KOPT-K1 (cell line): ENCODE measurements at regions not wholly inside any gene's neighbourhood (a gene's known extent, or its start where the extent isn't known, plus 50 kb on each side); places are given as distances from the start of the nearest gene placed in this dataset.
"Not testable (repeated sequence)": the region's sequence is repeated elsewhere in the genome, so short reads cannot be mapped to it uniquely, and the experiment has no call there.

Experiments used
- H3K27ac ChIP-seq: fragments of 200-600 bp; sonication (generic); 2 replicates; pipeline ENCODE4 v1.5.1; 2016; ENCODE audit warnings: antibody characterized with exemption, mild to moderate bottlenecking, low read depth, low read length; ENCODE audit not compliant: poor library complexity, severe bottlenecking
- H3K36me3 ChIP-seq: fragments of 200-600 bp; sonication (generic); 2 replicates; pipeline ENCODE4 v1.5.1; 2017; ENCODE audit warnings: antibody characterized with exemption, mild to moderate bottlenecking, low read length, moderate library complexity; ENCODE audit not compliant: insufficient read depth
- H3K9me3 ChIP-seq: fragments of 200-600 bp; sonication (generic); 2 replicates; pipeline ENCODE4 v1.5.1; 2017; ENCODE audit warnings: antibody characterized with exemption, low read length, mild to moderate bottlenecking; ENCODE audit not compliant: insufficient read depth, poor library complexity, severe bottlenecking

GRCh38 chr14:48725051-48725734, 861.0 kb downstream of the RPS29 start:
- no peak overlapping the region for H3K27ac ChIP-seq
- no peaks in the 10 kb centered on the region for H3K36me3 ChIP-seq
- no peaks in the 10 kb centered on the region for H3K9me3 ChIP-seq

- no peaks in the 10 kb centered on the region for H3K36me3 ChIP-seq
- H3K27ac ChIP-seq: no peak overlapping the region
- no peaks in the 10 kb centered on the region for H3K9me3 ChIP-seq
These were observed 862.2 kb downstream of the RPS29 start for GRCh38 chr14:48723841-48724495.

- Histone ChIP-seq H3K36me3 (no peaks in the 10 kb centered on the region), H3K27ac (no peak overlapping the region), H3K9me3 (no peaks in the 10 kb centered on the region)
These were observed 871.8 kb downstream of the RPS29 start for GRCh38 chr14:48714366-48714765.

GRCh38 chr14:48710133-48710532, 876.0 kb downstream of the RPS29 start:
- no peak overlapping the region for H3K27ac ChIP-seq
- H3K9me3 ChIP-seq: no peaks in the 10 kb centered on the region
- H3K36me3 ChIP-seq: no peaks in the 10 kb centered on the region

GRCh38 chr14:48709277-48709785, 876.8 kb downstream of the RPS29 start:
- no peak overlapping the region for H3K27ac ChIP-seq
- H3K9me3 ChIP-seq: no peaks in the 10 kb centered on the region
- no peaks in the 10 kb centered on the region for H3K36me3 ChIP-seq

GRCh38 chr14:48704639-48705038, 881.5 kb downstream of the RPS29 start:
- Histone ChIP-seq H3K27ac (no peak overlapping the region), H3K9me3 (no peaks in the 10 kb centered on the region), H3K36me3 (no peaks in the 10 kb centered on the region)

GRCh38 chr14:48703728-48704467, 882.3 kb downstream of the RPS29 start:
- Histone ChIP-seq H3K9me3 (no peaks in the 10 kb centered on the region), H3K36me3 (no peaks in the 10 kb centered on the region), H3K27ac (no peak overlapping the region)

GRCh38 chr14:48697362-48697761, 888.8 kb downstream of the RPS29 start:
- H3K27ac ChIP-seq, H3K36me3 ChIP-seq, H3K9me3 ChIP-seq: not testable (repeated sequence)

GRCh38 chr14:48693793-48694192, 892.4 kb downstream of the RPS29 start:
- H3K9me3 ChIP-seq: no peaks in the 10 kb centered on the region
- no peaks in the 10 kb centered on the region for H3K36me3 ChIP-seq
- H3K27ac ChIP-seq: no peak overlapping the region

GRCh38 chr14:48690349-48690748, 895.8 kb downstream of the RPS29 start:
- no peak overlapping the region for H3K27ac ChIP-seq
- no peaks in the 10 kb centered on the region for H3K9me3 ChIP-seq
- H3K36me3 ChIP-seq: no peaks in the 10 kb centered on the region

GRCh38 chr14:48686650-48687049, 899.5 kb downstream of the RPS29 start:
- Histone ChIP-seq H3K9me3 (no peaks in the 10 kb centered on the region), H3K36me3 (no peaks in the 10 kb centered on the region), H3K27ac (no peak overlapping the region)

GRCh38 chr14:48672506-48672905, 913.7 kb downstream of the RPS29 start:
- Histone ChIP-seq H3K36me3 (no peaks in the 10 kb centered on the region), H3K27ac (no peak overlapping the region), H3K9me3 (no peaks in the 10 kb centered on the region)

- Histone ChIP-seq H3K9me3 (no peaks in the 10 kb centered on the region), H3K36me3 (no peaks in the 10 kb centered on the region), H3K27ac (no peak overlapping the region)
These were observed 915.2 kb downstream of the RPS29 start for GRCh38 chr14:48670939-48671338.

GRCh38 chr14:48665077-48665784, 920.9 kb downstream of the RPS29 start:
- Histone ChIP-seq H3K9me3 (no peaks in the 10 kb centered on the region), H3K27ac (no peak overlapping the region), H3K36me3 (no peaks in the 10 kb centered on the region)

GRCh38 chr14:48643241-48643640, 942.9 kb downstream of the RPS29 start:
- H3K36me3 ChIP-seq: no peaks in the 10 kb centered on the region
- H3K9me3 ChIP-seq: no peaks in the 10 kb centered on the region

More at GRCh38 chr14:48643241-48643640, 942.9 kb downstream of the RPS29 start:
- H3K27ac ChIP-seq: no peak overlapping the region
